ENCODE measurements at regions not wholly inside any gene's neighbourhood (a gene's known extent, or its start where the extent isn't known, plus 50 kb on each side); places are given as distances from the start of the nearest gene placed in this dataset.
A peak's percentile ranks its signal among the peaks of the same experiment; 100 is the strongest.

- H3K27ac ChIP-seq (ENCODE audit: low read depth), result no peak overlapping the region
- DNase-seq (ENCODE audit: extremely low spot score), result peak; percentile 37
- WGBS, result 69% methylated on average over 1 of the region's 1 CpG
Observed at GRCh38 chr2:122643725-122644329, 888.4 kb downstream of the TSN start.

DNA sequence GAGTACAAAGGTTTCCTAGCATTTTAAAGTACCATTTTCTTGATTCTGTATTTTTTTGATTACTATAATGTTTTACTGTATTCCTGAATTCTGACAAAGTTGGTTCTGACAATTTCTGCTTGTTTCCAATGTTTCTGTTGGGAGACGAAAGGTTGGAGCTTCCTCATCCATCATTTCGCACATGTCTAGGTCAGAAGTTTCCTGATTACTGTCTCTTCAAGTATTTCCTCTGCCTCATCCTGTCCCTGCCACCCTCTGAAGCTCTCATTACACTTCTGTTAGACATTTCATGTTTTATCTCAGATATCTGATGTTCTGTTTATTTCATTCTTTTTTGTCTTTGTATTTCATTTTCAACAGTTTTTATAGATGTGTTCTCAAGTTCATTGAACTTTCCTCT is 895.8 kb downstream of the TSN start:
- Histone ChIP-seq H3K27ac (ENCODE audit: low read depth) (no peak overlapping the region), H3K4me1 (ENCODE audit: insufficient read depth) (no peaks in the 10 kb centered on the region), H3K4me3 (ENCODE audit: low read depth, low read length) (no peak overlapping the region), H3K36me3 (ENCODE audit: insufficient read depth) (no peaks in the 10 kb centered on the region)
- 88% methylated on average over 2 of the region's 2 CpGs for WGBS
- DNase-seq (ENCODE audit: extremely low spot score), result no peak

More at GRCh38 chr2:122643725-122644329, 888.4 kb downstream of the TSN start:
- no peaks in the 10 kb centered on the region for H3K4me1 ChIP-seq (ENCODE audit: insufficient read depth)
- H3K36me3 ChIP-seq (ENCODE audit: insufficient read depth), result no peaks in the 10 kb centered on the region
- no peak overlapping the region for H3K4me3 ChIP-seq (ENCODE audit: low read depth, low read length)

DNA sequence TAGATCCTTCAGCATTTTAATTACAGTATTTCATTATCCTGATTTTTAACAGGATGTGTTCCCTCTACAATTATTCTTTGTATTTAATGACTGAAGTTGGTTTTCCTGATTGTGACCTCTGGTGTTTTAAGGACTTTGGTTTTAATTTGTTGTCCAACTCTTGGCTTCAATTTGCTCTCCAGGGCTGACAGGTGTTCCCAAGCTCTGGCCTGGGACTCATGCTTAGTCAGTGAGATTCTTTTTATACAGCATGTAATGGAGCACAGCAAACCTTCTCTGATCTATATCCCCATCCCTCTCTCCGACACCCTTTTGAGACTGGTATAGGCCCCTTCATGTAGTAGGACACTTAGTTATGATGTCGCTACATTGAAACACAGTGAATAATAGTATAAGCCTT is 896.3 kb downstream of the TSN start:
- Histone ChIP-seq H3K4me1 (ENCODE audit: insufficient read depth) (no peaks in the 10 kb centered on the region), H3K36me3 (ENCODE audit: insufficient read depth) (no peaks in the 10 kb centered on the region)
- WGBS, result 96% methylated on average over 2 of the region's 2 CpGs

DNA sequence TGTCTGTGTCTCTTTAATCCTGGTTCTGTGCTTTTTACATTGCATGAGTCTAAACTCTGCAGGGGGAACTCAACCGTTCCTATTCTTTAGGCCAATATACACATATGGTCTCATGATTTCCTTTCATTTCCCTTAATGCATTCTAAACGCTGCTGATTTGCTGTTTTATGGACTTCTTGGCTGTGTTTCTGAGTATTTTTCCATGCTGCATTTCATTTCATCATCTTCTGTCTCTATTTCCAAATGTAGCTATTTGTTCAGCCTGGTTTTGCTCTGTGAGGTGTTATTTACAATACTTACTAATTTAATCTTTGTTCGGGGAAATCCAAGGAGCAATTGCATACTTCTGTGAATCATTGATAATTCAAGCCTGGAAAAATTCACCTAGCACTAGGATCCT is 897.2 kb downstream of the TSN start:
- Histone ChIP-seq H3K27ac (ENCODE audit: low read depth) (no peak overlapping the region), H3K4me1 (ENCODE audit: insufficient read depth) (no peaks in the 10 kb centered on the region), H3K4me3 (ENCODE audit: low read depth, low read length) (no peak overlapping the region), H3K36me3 (ENCODE audit: insufficient read depth) (no peaks in the 10 kb centered on the region)
- DNase-seq (ENCODE audit: extremely low spot score), result no peak
- WGBS, result 43% methylated on average over 3 of the region's 3 CpGs

More for the DNA sequence above, 896.3 kb downstream of the TSN start:
- no peak overlapping the region for H3K27ac ChIP-seq (ENCODE audit: low read depth)
- DNase-seq (ENCODE audit: extremely low spot score), result no peak
- H3K4me3 ChIP-seq (ENCODE audit: low read depth, low read length), result no peak overlapping the region

DNA sequence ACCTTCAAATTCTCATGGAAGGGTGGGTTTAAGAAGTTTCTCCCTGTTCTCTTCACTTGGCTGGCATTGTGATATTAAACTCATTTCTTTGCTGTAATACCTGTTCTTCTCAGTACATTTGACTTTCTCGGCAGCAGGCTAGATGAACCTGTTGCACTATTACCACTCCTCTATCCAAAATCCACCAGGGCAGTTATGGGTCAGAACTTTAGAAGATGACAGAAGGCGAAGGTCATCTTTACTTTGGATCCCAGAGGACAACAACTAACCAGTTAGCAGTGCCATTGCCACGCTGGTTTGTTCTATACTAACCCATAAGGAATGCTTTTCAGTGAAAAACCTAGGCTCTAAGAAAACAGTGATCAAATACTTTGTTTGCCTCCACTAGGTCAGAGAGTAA is 901.0 kb downstream of the TSN start:
- Histone ChIP-seq H3K4me3 (ENCODE audit: low read depth, low read length) (no peak overlapping the region), H3K27ac (ENCODE audit: low read depth) (no peak overlapping the region), H3K4me1 (ENCODE audit: insufficient read depth) (no peaks in the 10 kb centered on the region), H3K36me3 (ENCODE audit: insufficient read depth) (no peaks in the 10 kb centered on the region)
- no peak for DNase-seq (ENCODE audit: extremely low spot score)
- WGBS, result 93% methylated on average over 3 of the region's 3 CpGs

DNA sequence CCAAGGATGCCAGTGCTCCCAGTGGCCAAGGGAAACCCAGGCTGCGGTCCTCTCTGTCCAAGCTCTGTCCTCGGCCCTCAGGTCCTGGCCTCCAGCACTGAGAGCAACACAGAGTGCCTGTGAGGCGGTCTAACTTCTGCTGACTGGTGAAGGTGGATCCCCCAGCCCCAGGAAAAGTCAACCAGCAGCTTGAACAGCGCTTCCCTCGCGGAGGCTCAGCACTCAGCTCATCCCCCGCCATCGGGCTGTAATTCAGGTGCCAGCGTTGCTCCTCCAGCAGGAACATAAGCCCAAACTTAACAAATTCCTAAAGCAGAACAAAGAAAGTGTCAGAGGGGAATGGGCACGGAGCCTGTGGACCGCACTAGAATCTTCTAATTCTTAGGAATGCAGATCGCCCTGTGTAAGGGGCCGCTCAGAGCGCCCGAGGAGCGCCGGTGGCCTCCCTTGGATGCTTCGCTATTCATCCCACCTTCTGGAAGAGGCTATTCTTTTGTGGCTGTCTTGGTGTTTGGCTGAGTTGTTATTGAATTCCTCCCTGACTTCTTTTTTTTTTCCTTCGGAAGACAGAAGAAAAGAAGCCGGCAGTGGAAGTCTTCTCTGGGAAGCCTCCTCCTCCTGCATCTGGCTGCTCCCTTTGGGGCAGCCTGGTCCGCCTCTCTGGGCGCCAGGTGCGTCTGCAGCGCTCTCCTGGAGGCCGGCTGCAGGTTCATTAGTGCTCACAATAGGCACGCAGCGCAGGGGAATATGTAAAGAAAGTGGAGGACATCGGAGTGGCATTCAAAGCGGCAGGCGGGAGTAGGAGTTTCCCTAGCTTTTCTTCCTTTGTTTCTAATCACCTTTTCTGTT is 905.6 kb downstream of the TSN start:
- Histone ChIP-seq H3K4me3 (ENCODE audit: low read depth, low read length) (no peak overlapping the region), H3K36me3 (ENCODE audit: insufficient read depth) (no peaks in the 10 kb centered on the region), H3K27ac (ENCODE audit: low read depth) (no peak overlapping the region), H3K4me1 (ENCODE audit: insufficient read depth) (no peaks in the 10 kb centered on the region)
- no peak for DNase-seq (ENCODE audit: extremely low spot score)
- whole genome bisulfite sequencing, result 19% methylated on average over 30 of the region's 30 CpGs

DNA sequence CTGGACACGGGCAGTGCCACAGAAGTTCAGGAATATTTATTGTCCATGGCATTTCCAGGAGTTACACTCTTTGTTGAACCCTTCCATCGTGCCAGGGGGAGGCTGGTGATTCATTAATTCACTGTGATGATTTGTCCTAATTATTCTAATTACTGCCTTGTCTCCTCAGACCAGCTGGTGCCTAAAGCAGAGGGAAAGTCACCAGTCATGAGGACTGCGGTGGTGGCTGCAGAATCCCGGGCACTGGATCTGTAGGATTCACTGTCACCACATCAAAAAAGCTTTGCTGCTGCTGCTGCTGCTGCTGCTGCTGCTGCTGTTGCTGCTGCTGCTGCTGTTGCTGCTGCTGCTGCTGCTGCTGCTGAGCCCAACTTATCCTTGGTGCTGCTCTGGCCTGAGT is 908.2 kb downstream of the TSN start:
- Histone ChIP-seq H3K27ac (ENCODE audit: low read depth) (no peak overlapping the region), H3K36me3 (ENCODE audit: insufficient read depth) (no peaks in the 10 kb centered on the region), H3K4me1 (ENCODE audit: insufficient read depth) (no peaks in the 10 kb centered on the region), H3K4me3 (ENCODE audit: low read depth, low read length) (no peak overlapping the region)
- 81% methylated on average over 4 of the region's 4 CpGs for whole genome bisulfite sequencing
- DNase-seq (ENCODE audit: extremely low spot score), result no peak

DNA sequence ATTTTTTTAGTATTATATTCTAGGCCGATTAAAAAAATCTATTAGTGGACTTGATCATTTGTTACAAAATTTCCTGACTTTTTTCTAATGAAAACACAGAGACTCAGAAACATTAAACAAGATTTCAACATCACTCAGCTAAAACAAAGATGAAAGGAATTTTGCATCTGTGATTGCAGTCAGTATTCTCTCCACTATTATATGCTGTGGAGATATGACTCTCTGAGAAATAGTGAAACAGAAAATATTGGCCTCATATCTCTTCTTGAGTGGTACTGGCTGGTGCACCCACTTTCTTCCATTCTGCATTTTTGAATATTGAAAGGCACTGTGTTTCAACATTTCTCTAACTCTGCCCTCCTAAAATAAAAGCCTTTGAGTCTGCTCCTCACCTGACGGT is 914.2 kb downstream of the TSN start:
- Histone ChIP-seq H3K27ac (ENCODE audit: low read depth) (no peak overlapping the region), H3K4me3 (ENCODE audit: low read depth, low read length) (no peak overlapping the region), H3K4me1 (ENCODE audit: insufficient read depth) (no peaks in the 10 kb centered on the region), H3K36me3 (ENCODE audit: insufficient read depth) (no peaks in the 10 kb centered on the region)
- no peak for DNase-seq (ENCODE audit: extremely low spot score)
- 82% methylated on average over 2 of the region's 2 CpGs for WGBS

GRCh38 chr2:122670897-122671296 is 915.4 kb downstream of the TSN start:
- Histone ChIP-seq H3K27ac (ENCODE audit: low read depth) (no peak overlapping the region), H3K4me3 (ENCODE audit: low read depth, low read length) (no peak overlapping the region), H3K36me3 (ENCODE audit: insufficient read depth) (no peaks in the 10 kb centered on the region), H3K4me1 (ENCODE audit: insufficient read depth) (no peaks in the 10 kb centered on the region)
- DNase-seq (ENCODE audit: extremely low spot score), result no peak

DNA sequence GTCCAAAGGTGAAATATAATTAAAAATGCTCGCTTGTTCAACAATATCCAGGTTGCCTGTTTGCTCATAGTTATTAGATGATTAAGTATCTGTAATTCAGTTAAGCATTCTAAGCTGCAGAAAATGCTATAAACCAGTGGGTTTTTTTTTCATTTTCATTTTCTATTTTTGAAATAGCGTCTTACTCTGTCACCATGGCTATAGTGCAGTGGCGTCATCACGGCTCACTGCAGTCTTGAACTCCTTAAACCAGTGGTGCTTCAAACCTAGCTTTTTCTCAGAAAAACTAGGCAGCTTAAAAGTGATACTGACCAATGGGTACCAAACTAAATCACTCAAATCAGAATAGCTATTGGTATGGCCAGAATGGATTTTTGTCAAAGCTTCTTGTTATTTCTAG is 925.2 kb downstream of the TSN start:
- H3K4me1 ChIP-seq (ENCODE audit: insufficient read depth), result no peaks in the 10 kb centered on the region
- DNase-seq (ENCODE audit: extremely low spot score), result no peak
- H3K27ac ChIP-seq (ENCODE audit: low read depth), result no peak overlapping the region
- H3K4me3 ChIP-seq (ENCODE audit: low read depth, low read length), result no peak overlapping the region
- H3K36me3 ChIP-seq (ENCODE audit: insufficient read depth), result no peaks in the 10 kb centered on the region
- WGBS, result 93% methylated on average over 4 of the region's 4 CpGs

DNA sequence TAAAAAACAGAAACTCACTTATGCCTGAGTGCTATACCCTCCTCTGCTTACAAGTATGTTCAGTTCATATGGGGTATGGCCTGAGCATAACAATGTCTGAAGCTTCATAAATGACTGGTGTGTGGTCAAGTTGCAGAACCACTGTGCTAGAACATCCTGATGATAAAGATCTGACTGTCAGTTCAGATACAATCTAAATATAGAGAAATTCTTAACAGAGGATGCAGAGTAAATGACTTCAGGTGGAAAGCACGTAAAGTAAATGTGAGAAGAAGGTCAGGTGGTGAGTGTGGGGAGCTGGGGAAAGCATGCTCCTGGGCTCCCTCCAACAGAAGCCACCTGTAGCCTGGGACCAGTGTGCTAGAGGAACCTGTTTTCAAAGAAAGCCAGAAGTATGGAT is 926.2 kb downstream of the TSN start:
- H3K4me3 ChIP-seq (ENCODE audit: low read depth, low read length), result no peak overlapping the region
- H3K27ac ChIP-seq (ENCODE audit: low read depth), result no peak overlapping the region
- no peak for DNase-seq (ENCODE audit: extremely low spot score)
- no peaks in the 10 kb centered on the region for H3K36me3 ChIP-seq (ENCODE audit: insufficient read depth)
- 67% methylated on average over 1 of the region's 1 CpG for WGBS
- H3K4me1 ChIP-seq (ENCODE audit: insufficient read depth), result no peaks in the 10 kb centered on the region

DNA sequence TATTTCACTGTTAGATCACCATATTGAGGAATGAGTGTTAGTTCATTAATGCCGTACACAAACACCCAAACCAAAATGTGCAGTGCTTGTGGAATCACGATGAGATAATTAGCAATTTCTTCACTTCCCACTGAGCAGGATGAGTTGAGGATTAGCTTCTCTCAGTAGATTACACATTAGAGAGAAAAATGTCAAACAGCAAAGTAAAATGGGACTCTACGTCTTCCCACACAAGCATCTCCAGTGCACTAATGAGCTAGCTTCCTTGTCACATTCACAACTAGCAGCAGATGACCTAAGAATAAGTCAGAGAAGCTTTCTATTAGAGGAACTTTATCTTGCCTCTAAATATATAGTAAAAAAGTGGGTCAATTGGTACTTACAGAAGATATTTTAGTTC is 926.9 kb downstream of the TSN start:
- Histone ChIP-seq H3K4me3 (ENCODE audit: low read depth, low read length) (no peak overlapping the region), H3K4me1 (ENCODE audit: insufficient read depth) (no peaks in the 10 kb centered on the region), H3K27ac (ENCODE audit: low read depth) (no peak overlapping the region), H3K36me3 (ENCODE audit: insufficient read depth) (no peaks in the 10 kb centered on the region)
- WGBS, result 82% methylated on average over 3 of the region's 3 CpGs
- no peak for DNase-seq (ENCODE audit: extremely low spot score)

- Histone ChIP-seq H3K4me3 (ENCODE audit: low read depth, low read length) (no peak overlapping the region), H3K4me1 (ENCODE audit: insufficient read depth) (no peaks in the 10 kb centered on the region), H3K27ac (ENCODE audit: low read depth) (no peak overlapping the region), H3K36me3 (ENCODE audit: insufficient read depth) (no peaks in the 10 kb centered on the region)
- DNase-seq (ENCODE audit: extremely low spot score), result no peak
- 71% methylated on average over 1 of the region's 1 CpG for WGBS
Observed at GRCh38 chr2:122683018-122683417, 927.6 kb downstream of the TSN start.

GRCh38 chr2:122692400-122693083 is 937.1 kb downstream of the TSN start:
- WGBS, result 86% methylated on average over 4 of the region's 4 CpGs
- no peak for DNase-seq (ENCODE audit: extremely low spot score)
- H3K4me1 ChIP-seq (ENCODE audit: insufficient read depth), result no peaks in the 10 kb centered on the region
- H3K36me3 ChIP-seq (ENCODE audit: insufficient read depth), result no peaks in the 10 kb centered on the region
- no peak overlapping the region for H3K27ac ChIP-seq (ENCODE audit: low read depth)
- H3K4me3 ChIP-seq (ENCODE audit: low read depth, low read length), result no peak overlapping the region

Measured in urinary bladder (tissue), 3 donors.